PFSK-1 (cell line): ENCODE measurements at regions not wholly inside any gene's neighbourhood (a gene's known extent, or its start where the extent isn't known, plus 50 kb on each side); places are given as distances from the start of the nearest gene placed in this dataset.

Experiments
- FOXP2 ChIP-seq: optimal IDR thresholded peaks from 2 replicates; pipeline ENCODE3; 2011; ENCODE audit warnings: borderline replicate concordance, control low read depth, inconsistent platforms; ENCODE audit not compliant: insufficient read depth; ENCODE audit errors: extremely low read length, extremely low read depth
- POLR2AphosphoS5 ChIP-seq: IDR thresholded peaks from 2 replicates; pipeline ENCODE4 v1.6.1; 2012; ENCODE audit warnings: low read depth, mild to moderate bottlenecking, control low read depth, low read length, moderate library complexity
- SIN3A ChIP-seq: IDR thresholded peaks from 2 replicates; pipeline ENCODE4 v1.6.1; 2012; ENCODE audit warnings: mild to moderate bottlenecking, low read length, moderate library complexity, borderline replicate concordance; ENCODE audit not compliant: insufficient read depth
- TAF1 ChIP-seq: IDR thresholded peaks from 2 replicates; pipeline ENCODE4 v1.6.1; 2012; ENCODE audit warnings: low read length, control low read depth, borderline replicate concordance; ENCODE audit not compliant: insufficient read depth
- TF ChIP-seq, protein P1 (sequence below), 2 experiments: IDR thresholded peaks; 2 replicates each; pipeline versions ENCODE4 v1.6.1 to v1.8.0; 2011 to 2012; ENCODE audit warnings: low read depth in 2 of 2, low read length in 2 of 2, control low read depth in 1 of 2, inconsistent platforms in 1 of 2, mild to moderate bottlenecking in 1 of 2, moderate library complexity in 1 of 2; ENCODE audit not compliant: insufficient read depth in 1 of 2

GRCh38 chr4:180680305-180680704 lies 1562.9 kb upstream of the TENM3 start:
- TF ChIP-seq TAF1 (no peak), POLR2AphosphoS5 (no peak)

GRCh38 chr4:180682776-180683175 lies 1560.4 kb upstream of the TENM3 start:
- TF ChIP-seq SIN3A, result no peak
- TF ChIP-seq POLR2AphosphoS5, result no peak

DNA sequence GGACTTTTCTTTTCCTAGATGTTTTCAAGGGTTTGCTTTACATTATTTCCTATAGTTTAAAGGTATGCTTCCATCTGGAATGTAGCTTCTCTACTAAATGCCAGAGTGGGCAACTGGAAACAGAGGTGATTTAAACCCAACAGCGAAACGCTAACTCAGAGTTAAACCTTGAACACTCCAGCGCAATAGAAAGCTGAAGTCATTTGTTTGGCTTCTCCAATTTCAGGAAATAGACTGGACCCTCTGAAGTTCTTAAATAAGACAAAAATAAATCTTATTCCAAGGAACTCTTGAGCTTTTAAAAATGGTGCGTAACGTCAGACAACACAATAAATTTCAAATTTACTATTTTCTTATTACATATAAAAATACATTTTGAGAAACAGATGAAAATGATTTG lies 1560.0 kb upstream of the TENM3 start:
- TF ChIP-seq, protein P1, sequence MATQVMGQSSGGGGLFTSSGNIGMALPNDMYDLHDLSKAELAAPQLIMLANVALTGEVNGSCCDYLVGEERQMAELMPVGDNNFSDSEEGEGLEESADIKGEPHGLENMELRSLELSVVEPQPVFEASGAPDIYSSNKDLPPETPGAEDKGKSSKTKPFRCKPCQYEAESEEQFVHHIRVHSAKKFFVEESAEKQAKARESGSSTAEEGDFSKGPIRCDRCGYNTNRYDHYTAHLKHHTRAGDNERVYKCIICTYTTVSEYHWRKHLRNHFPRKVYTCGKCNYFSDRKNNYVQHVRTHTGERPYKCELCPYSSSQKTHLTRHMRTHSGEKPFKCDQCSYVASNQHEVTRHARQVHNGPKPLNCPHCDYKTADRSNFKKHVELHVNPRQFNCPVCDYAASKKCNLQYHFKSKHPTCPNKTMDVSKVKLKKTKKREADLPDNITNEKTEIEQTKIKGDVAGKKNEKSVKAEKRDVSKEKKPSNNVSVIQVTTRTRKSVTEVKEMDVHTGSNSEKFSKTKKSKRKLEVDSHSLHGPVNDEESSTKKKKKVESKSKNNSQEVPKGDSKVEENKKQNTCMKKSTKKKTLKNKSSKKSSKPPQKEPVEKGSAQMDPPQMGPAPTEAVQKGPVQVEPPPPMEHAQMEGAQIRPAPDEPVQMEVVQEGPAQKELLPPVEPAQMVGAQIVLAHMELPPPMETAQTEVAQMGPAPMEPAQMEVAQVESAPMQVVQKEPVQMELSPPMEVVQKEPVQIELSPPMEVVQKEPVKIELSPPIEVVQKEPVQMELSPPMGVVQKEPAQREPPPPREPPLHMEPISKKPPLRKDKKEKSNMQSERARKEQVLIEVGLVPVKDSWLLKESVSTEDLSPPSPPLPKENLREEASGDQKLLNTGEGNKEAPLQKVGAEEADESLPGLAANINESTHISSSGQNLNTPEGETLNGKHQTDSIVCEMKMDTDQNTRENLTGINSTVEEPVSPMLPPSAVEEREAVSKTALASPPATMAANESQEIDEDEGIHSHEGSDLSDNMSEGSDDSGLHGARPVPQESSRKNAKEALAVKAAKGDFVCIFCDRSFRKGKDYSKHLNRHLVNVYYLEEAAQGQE (IDR thresholded peaks at IDR 0.05; ENCODE audit: insufficient read depth in 1 of 2, low read depth in 2 of 2, low read length in 2 of 2), result no peak
- TF ChIP-seq FOXP2 (no peak), SIN3A (no peak), POLR2AphosphoS5 (no peak), TAF1 (no peak)

DNA sequence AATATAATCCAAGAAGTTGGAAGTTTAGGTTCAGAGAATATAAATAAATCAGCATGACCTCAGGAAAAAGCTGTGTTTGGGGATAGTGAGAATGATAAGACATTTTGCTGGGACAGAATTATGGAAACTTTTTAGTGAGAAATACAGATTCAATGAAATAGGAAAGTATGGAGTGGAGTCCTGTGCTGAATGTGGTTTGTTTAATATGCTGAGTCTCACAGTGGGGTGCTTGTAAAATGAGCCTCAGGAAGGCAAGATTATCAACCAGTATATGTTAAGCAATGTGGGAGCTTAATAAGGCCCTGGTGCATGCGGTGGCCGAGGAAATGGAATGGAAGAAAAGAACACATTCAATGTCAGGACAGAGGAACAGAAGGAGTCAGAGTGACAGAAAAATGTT lies 1554.7 kb upstream of the TENM3 start:
- TF ChIP-seq, protein P1 (IDR thresholded peaks at IDR 0.05; ENCODE audit: insufficient read depth in 1 of 2, low read depth in 2 of 2, low read length in 2 of 2), result no peak
- TF ChIP-seq FOXP2 (no peak), SIN3A (no peak)

DNA sequence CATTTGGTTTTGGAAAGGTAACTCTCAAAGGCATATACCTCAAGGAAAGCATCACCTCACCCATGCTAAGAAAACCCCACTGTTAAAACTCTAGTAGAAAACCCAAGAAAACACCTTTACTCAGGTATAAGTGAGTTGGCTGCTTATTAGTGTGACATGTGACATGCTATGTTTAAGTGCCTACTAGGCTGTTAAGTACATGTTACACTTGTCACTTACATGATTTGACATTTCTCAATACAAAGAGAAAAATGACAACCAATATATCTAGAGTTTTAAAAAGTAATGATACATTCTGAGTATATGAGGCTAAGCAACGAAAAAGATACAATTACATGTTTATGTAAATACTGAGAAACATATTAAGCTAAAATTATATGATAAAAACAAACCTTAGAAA lies 1548.3 kb upstream of the TENM3 start:
- TF ChIP-seq POLR2AphosphoS5, result no peak
- TF ChIP-seq, protein P1 (IDR thresholded peaks at IDR 0.05; ENCODE audit: insufficient read depth in 1 of 2, low read depth in 2 of 2, low read length in 2 of 2), result no peak
- no peak for TF ChIP-seq SIN3A
- no peak for TF ChIP-seq TAF1
- TF ChIP-seq FOXP2, result no peak

GRCh38 chr4:180695851-180696250 lies 1547.4 kb upstream of the TENM3 start:
- TF ChIP-seq TAF1 (no peak), FOXP2 (no peak), SIN3A (no peak), POLR2AphosphoS5 (no peak)
- TF ChIP-seq, protein P1 (IDR thresholded peaks at IDR 0.05; ENCODE audit: insufficient read depth in 1 of 2, low read depth in 2 of 2, low read length in 2 of 2), result no peak
